CD4-positive, alpha-beta T cell treated with Interleukin-12 subunit alpha and Interleukin-12 subunit beta, for 1 hour (primary cell): ENCODE measurements at regions not wholly inside any gene's neighbourhood (a gene's known extent, or its start where the extent isn't known, plus 50 kb on each side); places are given as distances from the start of the nearest gene placed in this dataset.

Source experiments
- DNase-seq: peaks from one replicate; pipeline ENCODE4 v3.0.0-alpha.2; 2020

- no peak for DNase-seq
Measured at GRCh38 chr13:107067381-107067780, 499.4 kb upstream of the ARGLU1 start.

GRCh38 chr13:107066355-107066754, 498.4 kb upstream of the ARGLU1 start:
- no peak for DNase-seq

DNA sequence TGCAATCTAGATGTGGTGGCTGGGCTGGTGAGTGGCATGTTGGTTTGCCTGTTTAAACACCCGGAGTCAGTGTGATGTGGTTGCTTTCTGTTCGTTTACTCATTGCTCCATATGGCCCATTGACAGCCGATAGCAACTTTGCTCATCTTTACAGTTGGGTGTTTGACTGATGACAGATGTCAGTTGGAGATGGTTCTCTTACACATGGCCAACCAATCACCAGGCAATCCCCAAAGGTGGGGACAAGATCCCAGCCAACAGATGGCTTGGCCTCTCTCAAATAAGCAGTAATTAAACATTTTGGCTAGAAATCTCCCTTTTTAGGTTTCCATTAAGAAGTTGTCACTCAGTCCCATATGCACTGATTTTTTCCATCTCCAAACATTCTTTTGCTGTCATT, 497.1 kb upstream of the ARGLU1 start:
- no peak for DNase-seq

- no peak for DNase-seq
Measured at GRCh38 chr13:107057028-107057631, 489.2 kb upstream of the ARGLU1 start.

DNA sequence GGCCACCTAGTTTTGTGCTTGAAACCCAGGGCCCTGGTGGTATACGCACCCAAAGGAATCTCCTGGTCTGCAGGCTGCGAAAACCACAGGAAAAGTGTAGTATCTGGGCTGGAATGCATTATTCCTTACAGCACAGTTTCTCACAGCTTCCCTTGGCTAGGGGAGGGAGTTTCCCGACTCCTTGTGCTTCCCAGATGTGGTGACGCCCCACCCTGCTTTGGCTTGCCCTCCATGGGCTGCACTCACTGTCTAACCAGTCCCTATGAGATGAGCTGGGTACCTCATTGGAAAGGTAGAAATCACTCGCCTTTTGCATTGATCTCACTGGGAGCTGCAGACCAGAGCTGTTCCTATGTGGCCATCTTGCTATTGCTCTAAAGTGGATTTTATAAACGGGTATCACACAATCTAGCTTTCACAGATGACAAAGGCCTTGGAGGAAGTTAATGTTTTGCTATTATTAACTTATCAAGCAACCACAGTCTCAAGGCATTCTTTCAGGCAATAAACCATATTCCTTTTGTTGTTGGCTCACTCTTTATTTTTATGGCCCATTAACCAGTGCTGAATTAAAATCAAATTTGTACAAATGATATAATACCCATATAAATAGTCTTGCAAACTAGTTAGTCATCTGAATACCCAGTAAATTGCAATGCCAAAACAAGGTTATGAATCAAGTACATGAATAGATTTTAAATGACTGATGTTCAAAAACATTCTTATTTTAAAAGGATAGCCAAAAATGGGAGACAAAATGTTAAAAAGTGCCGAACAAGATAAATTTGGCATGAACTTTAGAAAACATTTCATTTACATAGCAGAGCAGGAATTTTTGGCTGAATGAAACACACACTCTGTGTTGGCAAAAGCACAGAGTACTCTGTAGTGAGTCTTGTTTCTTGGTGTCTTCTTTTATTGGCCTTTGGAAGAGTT, 475.4 kb upstream of the ARGLU1 start:
- no peak for DNase-seq

GRCh38 chr13:107035778-107036177, 467.8 kb upstream of the ARGLU1 start:
- DNase-seq, result no peak

GRCh38 chr13:107035186-107035585, 467.2 kb upstream of the ARGLU1 start:
- DNase-seq, result no peak

GRCh38 chr13:107034236-107034872, 466.4 kb upstream of the ARGLU1 start:
- no peak for DNase-seq

- DNase-seq, result no peak
Measured at GRCh38 chr13:107031716-107032115, 463.8 kb upstream of the ARGLU1 start.

- no peak for DNase-seq
Measured at GRCh38 chr13:107028751-107029150, 460.8 kb upstream of the ARGLU1 start.

DNA sequence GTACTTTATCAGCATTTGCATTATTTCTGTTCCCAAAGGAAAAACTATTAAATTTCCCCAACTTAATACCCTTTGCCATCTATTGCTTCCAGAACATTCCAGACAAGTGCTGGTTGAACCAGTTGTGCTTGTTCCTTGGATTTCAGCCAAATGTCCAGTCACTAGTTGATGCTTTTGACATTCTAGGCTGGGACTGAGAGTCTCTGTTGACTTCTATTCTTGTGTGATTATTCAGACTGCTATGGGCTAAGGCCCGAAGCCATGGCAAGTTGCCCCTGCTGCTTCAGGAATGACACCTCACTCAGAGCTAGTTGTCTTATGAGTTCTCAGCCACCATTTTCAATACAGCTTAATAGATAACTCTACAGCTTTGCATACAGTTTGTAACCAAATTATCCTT, 458.1 kb upstream of the ARGLU1 start:
- DNase-seq, result no peak

DNA sequence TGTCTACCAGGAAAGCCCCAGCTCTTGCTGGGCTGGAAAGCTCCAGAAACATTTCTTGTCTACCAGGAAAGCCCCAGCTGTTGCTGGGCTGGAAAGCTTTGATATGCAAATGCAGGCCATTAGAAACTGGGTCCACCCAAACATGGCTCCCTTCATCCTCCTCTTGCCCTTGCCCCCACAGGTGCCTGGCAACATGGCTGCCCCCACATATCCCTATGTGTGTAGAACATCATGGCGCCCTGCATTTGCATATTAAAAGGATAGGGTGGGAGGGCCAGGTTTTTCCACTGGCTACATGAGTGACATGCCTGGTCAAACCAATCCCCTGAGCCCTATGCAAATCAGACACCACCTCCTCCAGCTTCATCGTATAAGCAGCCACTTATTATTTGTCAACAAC, 455.4 kb upstream of the ARGLU1 start:
- DNase-seq, result no peak

DNA sequence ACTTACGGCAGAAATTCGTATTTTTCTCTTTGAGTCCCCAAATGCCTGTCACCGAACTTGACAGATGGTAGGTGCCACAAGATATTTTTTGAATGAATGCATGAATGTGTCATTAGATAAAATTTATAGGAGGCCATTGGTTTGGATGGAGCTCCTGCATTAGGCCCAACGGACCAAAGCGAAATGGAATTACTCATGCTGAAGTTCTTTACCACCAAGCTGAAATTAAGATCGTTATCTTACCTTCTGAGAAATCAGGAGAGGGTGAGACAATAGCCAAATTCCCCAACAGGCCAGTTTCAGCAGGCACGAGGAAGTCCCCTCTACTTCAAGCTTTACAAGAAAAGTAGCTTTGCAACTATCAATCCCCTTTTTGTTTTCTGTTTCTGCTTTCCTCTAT, 452.5 kb upstream of the ARGLU1 start:
- DNase-seq, result no peak

DNA sequence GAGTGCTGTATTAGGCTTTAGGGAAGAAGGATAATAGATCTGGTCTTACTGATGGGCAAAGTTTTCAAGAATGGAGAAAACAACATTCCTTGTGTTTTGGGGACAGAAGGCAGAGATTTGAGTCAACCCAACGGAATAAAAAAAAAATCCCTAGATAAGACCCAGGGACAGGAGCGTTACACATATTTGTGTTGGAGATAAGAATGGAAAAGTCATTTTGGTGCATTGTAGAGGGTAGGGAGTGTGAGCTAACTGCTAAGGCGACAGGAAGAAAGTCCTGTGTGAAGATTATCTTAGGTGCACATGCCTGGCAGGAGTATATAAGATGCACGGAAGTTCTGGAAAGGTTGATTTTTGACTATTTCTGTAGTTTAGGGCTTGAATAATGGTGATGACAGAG, 450.3 kb upstream of the ARGLU1 start:
- no peak for DNase-seq

- DNase-seq, result no peak
Measured at GRCh38 chr13:107006661-107007060, 438.7 kb upstream of the ARGLU1 start.

GRCh38 chr13:107005577-107005976, 437.6 kb upstream of the ARGLU1 start:
- DNase-seq, result no peak

DNA sequence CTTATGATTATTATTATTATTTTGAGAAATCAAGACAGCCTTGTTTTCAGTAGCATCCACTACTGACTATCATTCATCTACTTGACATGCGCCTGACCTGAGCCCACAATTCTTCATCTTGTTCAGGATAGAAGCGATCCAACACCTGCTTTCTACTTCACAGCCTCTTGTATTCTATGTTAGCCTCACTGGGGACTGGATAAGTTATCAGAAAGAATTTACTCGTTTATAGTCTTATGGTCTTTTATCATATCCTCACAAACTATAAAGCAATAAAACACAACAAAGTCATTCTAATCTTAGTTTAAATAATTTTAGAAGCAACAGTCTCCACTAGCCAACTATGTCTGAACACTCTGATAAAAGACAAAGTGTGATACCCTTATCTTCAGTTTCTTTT, 436.0 kb upstream of the ARGLU1 start:
- DNase-seq, result no peak

DNA sequence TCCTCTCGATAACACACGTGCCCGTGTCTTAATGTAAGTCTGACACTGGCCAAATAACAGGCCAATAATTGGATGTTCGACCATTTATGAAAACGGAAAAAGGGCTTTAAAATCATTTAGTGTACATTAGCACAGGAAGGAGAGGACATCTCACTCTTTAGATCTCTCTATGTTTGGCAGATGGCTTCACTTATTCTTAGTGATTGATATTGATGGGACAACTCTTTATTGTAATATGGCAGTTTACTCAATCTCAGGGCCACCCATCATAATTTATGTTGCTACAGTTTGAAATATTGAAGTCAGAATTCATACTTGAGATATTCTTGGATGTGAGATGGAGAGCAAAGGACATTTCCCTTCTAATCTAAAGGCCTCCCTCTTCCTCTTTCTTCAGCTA, 430.7 kb upstream of the ARGLU1 start:
- DNase-seq, result no peak

DNA sequence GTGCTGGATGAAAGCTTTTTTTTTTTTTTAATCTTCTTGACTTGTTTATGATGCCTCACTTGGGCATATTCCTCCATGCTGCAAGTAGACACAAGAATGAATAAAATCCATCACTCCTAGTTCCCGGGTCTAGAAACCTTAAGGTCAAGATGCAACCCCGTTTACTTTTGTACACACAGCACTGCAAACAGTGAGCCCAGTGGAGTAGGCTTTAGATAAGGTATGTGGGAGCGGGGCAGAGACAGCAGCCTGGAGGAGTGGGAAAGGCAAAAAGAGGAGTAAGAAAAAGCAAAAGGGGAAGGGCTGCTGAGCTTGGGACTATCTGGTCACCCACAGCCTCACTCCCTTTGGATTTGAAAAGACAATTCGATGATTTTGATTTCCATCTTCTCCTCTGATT, 429.8 kb upstream of the ARGLU1 start:
- DNase-seq, result no peak

DNA sequence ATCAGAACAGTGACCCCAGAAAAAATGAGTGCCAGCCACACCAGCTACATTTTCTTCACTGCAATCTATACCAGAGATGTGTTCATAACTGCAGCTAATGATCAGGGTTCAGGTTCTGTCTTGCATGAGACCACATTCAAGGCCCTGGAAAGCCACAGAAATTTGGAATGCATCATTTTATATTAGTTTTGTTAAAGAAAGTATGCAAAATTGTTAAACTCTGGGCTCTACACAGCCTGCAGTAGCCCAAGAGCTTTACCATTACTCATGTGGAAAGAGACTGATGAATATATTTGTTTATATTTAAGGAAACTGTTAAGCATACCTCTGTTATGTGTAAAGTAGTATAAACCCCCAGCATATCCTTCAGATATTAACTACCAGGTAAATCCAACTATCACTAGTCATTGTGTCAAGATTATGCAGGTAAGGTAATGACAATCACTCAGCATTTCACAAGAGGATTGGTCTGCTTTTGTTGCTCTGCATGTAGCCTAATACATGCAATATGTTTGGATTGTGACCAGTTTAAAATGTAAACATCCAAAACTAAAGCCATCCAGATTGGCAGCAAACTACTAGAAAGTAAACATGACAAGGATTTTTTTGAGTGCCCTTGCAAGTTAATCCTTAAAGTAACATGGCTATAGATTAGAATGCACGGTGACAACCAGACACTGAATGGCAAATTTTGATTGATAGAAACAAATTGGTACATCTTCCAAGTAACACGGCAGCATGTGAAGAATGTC, 429.1 kb upstream of the ARGLU1 start:
- DNase-seq, result no peak

DNA sequence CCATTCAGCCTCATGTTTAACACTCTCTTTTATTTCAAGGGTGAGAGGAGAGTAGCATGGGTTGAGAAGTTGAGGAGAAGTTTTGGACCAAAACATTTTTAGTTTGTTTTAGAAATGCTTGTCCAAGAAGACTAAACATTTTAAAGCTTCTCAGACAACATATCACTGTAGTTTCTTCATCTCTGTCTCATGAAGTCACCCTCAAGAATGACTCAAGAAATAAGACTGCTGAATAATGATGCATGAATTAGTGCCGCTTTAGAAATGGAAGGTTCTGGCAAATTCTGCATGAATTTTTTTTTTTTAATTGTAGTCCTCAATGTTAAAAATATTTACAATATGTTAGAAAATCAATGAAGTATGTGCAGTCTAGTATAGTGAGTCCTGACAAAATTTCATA, 422.7 kb upstream of the ARGLU1 start:
- DNase-seq, result no peak

DNA sequence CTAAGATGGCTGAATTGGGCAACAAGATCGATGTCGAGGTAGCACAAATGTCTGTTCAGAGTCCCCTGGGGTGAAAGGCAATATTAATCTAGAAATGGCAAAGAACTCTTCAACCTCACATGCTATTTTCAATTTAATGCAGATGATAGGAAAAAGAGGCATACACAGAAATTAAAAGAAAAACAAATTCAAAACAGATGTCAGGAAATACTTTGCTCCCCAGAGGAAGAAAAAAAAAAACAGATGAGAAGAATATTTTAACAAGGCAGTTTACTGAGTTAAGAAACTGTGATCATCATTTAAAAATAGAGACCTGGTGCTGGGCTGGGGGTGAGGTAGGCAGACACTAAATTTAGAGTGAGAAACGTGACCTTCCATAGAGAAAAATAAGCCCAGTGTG, 421.9 kb upstream of the ARGLU1 start:
- DNase-seq, result no peak

GRCh38 chr13:106987427-106987785, 419.5 kb upstream of the ARGLU1 start:
- DNase-seq, result no peak
